DOHH2 (cell line): ENCODE measurements at regions not wholly inside any gene's neighbourhood (a gene's known extent, or its start where the extent isn't known, plus 50 kb on each side); places are given as distances from the start of the nearest gene placed in this dataset.

Source experiments
- CTCF ChIP-seq: fragments of 200-600 bp; sonication (generic); IDR thresholded peaks from one replicate; pipeline ENCODE4 v1.5.1; 2014; ENCODE audit warnings: antibody characterized with exemption, mild to moderate bottlenecking, low read depth, low read length; ENCODE audit not compliant: poor library complexity, severe bottlenecking
- EZH2phosphoT487 ChIP-seq: fragments of 200-600 bp; sonication (generic); IDR thresholded peaks from 2 replicates; pipeline ENCODE4 v1.6.1; 2017; ENCODE audit warnings: borderline replicate concordance, mild to moderate bottlenecking, antibody characterized with exemption, low read length, moderate library complexity, mixed read lengths

DNA sequence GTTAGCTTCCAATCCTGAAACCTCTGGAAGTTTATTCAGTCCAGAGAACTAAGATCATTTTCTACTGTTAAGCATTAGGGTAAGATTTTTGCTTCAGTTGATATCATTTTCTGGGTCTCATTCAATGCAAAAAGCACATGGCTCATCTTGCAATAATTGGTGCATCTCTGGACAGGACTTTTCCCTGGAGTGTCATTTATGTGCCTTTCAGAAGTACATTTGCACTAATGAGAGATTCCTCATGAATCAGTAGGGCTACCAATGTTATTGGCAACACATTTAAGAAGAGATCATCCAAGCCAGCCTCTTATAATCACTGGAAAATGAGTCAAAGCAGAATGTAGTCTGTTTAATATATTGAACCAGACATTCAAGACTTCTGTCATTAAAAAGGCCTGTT lies 224.2 kb upstream of the CHRNA7 start:
- TF ChIP-seq CTCF: no peak
- TF ChIP-seq EZH2phosphoT487: no peak
